Stomach (tissue), 4 donors: ENCODE measurements at regions not wholly inside any gene's neighbourhood (a gene's known extent, or its start where the extent isn't known, plus 50 kb on each side); places are given as distances from the start of the nearest gene placed in this dataset.

Experiments used
- POLR2A ChIP-seq, 4 donors: fragments of 450-650 bp; IDR thresholded peaks; one replicate each; pipeline ENCODE4 v1.6.1; 2016; ENCODE audit warnings: antibody characterized with exemption in 4 of 4, control low read depth in 2 of 4, mild to moderate bottlenecking in 1 of 4, moderate library complexity in 1 of 4
- TF ChIP-seq, protein P1 (sequence below), 7 experiments: fragments of 450-650 bp in 4 of 7; fragments of 200-600 bp in 3 of 7; sonication (generic) in 3 of 7; IDR thresholded peaks; one replicate each; pipeline ENCODE4 v1.5.1; 2016 to 2019; ENCODE audit warnings: antibody characterized with exemption in 7 of 7, control low read depth in 2 of 7, mild to moderate bottlenecking in 1 of 7

DNA sequence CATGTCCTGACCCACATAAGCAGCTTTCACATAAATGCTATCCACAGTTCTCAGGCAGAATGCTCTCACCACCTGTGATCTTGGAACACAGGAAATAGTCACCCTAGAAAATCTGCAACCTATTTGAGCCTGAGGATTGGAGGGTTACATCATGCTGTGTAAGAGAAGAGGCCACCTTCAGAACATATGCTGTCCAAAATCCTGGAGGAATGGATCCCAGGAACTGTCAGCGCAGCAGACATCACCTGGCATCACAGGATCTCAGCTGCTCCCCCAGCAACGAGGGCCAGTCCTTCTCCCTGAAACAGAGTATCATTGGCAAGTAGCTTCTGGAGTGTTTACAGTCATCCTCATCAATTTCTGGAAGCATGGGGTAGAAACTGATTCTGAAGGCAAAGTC is 63.2 kb upstream of the LTA4H start:
- no peak for TF ChIP-seq POLR2A (IDR thresholded peaks at IDR 0.05)
- TF ChIP-seq, protein P1, sequence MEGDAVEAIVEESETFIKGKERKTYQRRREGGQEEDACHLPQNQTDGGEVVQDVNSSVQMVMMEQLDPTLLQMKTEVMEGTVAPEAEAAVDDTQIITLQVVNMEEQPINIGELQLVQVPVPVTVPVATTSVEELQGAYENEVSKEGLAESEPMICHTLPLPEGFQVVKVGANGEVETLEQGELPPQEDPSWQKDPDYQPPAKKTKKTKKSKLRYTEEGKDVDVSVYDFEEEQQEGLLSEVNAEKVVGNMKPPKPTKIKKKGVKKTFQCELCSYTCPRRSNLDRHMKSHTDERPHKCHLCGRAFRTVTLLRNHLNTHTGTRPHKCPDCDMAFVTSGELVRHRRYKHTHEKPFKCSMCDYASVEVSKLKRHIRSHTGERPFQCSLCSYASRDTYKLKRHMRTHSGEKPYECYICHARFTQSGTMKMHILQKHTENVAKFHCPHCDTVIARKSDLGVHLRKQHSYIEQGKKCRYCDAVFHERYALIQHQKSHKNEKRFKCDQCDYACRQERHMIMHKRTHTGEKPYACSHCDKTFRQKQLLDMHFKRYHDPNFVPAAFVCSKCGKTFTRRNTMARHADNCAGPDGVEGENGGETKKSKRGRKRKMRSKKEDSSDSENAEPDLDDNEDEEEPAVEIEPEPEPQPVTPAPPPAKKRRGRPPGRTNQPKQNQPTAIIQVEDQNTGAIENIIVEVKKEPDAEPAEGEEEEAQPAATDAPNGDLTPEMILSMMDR (IDR thresholded peaks at IDR 0.05) = no peak
